Esophagus squamous epithelium (tissue), 4 donors: ENCODE measurements at regions not wholly inside any gene's neighbourhood (a gene's known extent, or its start where the extent isn't known, plus 50 kb on each side); places are given as distances from the start of the nearest gene placed in this dataset.

Experiments
- CTCF ChIP-seq, 6 experiments: fragments of 450-650 bp in 4 of 6; fragments of 200-600 bp in 2 of 6; sonication (generic) in 2 of 6; IDR thresholded peaks; one replicate each; pipeline ENCODE4 v1.5.1; 2016 to 2019; ENCODE audit warnings: antibody characterized with exemption in 6 of 6, mild to moderate bottlenecking in 4 of 6, moderate library complexity in 4 of 6
- POLR2A ChIP-seq, 4 donors: fragments of 450-650 bp; IDR thresholded peaks; one replicate each; pipeline ENCODE4 v1.6.1; 2017; ENCODE audit warnings: antibody characterized with exemption in 4 of 4, mild to moderate bottlenecking in 4 of 4, moderate library complexity in 3 of 4

GRCh38 chr2:67502346-67503065 is 105.4 kb downstream of the ETAA1 start:
- TF ChIP-seq CTCF (IDR thresholded peaks at IDR 0.05) (no peak), POLR2A (IDR thresholded peaks at IDR 0.05) (no peak)
